OCI-LY3 (cell line): ENCODE measurements at regions not wholly inside any gene's neighbourhood (a gene's known extent, or its start where the extent isn't known, plus 50 kb on each side); places are given as distances from the start of the nearest gene placed in this dataset.

ENCODE experiments used
- EZH2phosphoT487 ChIP-seq: fragments of 200-600 bp; shearing (Covaris generic); IDR thresholded peaks from 2 replicates; pipeline ENCODE4 v1.6.1; 2018; ENCODE audit warnings: antibody characterized with exemption, mixed run types, low read depth
- TF ChIP-seq, protein P1 (sequence below): fragments of 200-600, 300-600 bp; sonication (generic); IDR thresholded peaks from 2 replicates; pipeline ENCODE4 v1.5.1; 2014; ENCODE audit warnings: antibody characterized with exemption, low read length, low read depth

DNA sequence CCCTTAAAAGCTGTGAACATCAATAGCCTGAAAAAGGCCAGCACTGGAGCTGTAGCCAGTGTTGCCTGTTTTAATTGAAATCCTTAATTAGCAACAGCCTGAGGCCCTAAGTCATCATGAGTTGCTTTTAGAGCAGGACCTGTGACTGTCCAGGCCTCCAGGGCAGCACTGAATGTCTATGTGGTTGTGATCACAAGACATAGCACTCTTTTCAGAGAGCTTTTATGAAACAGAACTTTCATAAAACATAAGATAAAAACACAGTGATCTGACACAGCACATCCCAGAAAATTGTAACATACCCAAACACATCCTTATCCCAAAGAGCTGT is 85.5 kb upstream of the MYO10 start:
- TF ChIP-seq, protein P1, sequence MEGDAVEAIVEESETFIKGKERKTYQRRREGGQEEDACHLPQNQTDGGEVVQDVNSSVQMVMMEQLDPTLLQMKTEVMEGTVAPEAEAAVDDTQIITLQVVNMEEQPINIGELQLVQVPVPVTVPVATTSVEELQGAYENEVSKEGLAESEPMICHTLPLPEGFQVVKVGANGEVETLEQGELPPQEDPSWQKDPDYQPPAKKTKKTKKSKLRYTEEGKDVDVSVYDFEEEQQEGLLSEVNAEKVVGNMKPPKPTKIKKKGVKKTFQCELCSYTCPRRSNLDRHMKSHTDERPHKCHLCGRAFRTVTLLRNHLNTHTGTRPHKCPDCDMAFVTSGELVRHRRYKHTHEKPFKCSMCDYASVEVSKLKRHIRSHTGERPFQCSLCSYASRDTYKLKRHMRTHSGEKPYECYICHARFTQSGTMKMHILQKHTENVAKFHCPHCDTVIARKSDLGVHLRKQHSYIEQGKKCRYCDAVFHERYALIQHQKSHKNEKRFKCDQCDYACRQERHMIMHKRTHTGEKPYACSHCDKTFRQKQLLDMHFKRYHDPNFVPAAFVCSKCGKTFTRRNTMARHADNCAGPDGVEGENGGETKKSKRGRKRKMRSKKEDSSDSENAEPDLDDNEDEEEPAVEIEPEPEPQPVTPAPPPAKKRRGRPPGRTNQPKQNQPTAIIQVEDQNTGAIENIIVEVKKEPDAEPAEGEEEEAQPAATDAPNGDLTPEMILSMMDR: no peak
- TF ChIP-seq EZH2phosphoT487: no peak
